GM21717 (cell line): ENCODE measurements at regions not wholly inside any gene's neighbourhood (a gene's known extent, or its start where the extent isn't known, plus 50 kb on each side); places are given as distances from the start of the nearest gene placed in this dataset.
A peak's percentile ranks its signal among the peaks of the same experiment; 100 is the strongest.

Experiments used
- ATAC-seq: cut with Tn5 transposase; IDR thresholded peaks from one replicate; pipeline ENCODE4 v1.9.1; 2021; ENCODE audit warnings: mild to moderate bottlenecking, moderate library complexity; ENCODE audit not compliant: unreplicated experiment

DNA sequence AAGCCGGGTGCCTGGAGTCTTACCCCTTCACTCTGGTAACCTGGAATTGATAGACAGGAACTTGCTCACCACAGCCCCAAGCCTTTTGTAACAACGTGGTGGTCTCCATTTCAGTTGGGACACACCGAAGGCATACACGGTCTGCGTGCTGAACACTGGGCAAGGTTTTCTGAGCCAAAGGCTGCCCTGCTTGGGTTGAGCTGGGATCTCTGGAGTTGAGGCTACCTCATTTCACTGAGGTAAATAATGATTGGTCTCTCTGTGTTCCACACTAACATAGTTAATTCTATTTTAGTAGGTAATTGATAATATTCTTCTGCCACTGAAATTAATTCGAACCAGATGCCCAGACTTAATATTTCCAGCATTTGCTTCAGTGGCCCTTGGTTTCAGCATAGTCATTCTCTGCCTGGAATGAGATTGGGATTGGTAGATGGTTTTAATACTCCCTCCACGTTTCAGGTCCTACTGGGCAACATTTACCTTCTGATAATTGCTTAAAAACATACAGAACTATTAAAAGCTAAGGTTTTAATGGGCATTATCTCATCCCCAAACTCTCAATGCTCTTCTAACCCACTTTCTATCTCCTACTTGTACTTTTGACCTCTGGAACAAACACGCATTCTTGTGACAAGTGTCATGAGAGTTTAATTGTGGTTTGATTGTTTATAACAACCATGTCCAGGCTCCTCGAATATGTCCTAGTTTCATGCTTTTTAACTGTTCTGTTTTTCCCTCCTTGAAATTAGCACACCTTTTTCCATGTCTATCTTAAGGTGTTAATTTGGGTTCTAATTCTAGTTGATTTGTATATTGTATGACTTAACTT lies 202.3 kb upstream of the KLF6 start:
- ATAC-seq, result no peak

DNA sequence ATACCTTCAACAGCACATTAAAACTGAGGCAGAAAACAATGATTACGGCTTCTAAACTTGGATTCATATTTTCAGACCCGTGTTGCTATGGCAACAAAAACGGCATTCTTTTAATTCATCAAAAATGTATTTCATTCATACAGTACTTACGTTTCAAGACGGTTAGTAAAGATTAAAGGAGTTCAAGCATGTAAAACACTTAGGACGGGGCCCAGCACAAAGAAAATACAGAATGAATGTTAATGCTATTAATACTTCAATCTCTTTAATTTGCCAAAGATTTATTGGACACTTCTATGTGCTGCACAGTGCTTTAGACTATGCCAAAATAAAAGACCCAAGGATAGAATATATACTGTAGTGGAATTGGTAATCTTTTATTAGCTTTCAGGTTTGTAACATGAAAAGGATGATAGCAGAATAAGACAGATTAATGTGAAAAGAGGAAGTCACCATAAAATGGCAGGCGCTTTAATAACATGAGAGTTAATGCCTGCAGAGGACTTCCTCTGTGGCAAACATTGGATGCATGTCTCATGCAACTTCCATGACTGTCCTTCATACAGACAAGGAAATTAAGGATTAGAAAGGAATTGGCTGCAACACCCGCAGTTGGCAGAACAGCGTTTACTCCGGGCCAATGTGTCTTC lies 201.6 kb upstream of the KLF6 start:
- no peak for ATAC-seq

DNA sequence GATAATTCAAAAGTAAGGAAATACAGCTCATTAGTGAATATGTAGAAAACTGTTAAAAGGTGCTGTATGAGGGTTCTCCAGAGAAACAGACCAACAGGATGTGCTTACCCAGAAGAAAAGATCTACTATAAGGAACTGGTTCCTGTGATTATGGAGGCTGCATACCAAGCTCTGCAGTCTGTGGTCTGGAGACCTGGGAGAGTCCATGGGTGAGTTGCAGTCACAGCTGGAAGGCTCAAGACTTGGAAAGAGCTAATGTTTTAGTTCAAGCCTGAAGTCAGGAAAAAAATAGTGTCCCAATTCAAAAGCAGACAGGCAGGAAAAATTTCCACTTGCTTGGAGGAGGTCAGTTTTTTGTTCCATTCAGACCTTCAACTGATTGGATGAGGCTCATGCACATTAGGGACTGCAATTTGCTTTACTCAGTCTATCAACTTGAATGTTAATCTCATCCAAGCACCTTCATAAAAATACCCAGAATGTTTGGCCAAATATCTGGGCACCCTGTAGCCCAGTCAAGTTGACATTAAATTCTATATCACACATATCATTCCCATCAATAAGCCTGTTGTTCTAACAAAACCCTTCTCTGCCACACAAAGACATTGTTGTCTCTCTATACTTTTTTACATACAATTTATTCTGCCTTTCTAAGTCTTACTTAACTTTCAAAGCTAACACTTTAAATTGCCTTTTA lies 197.9 kb upstream of the KLF6 start:
- no peak for ATAC-seq

DNA sequence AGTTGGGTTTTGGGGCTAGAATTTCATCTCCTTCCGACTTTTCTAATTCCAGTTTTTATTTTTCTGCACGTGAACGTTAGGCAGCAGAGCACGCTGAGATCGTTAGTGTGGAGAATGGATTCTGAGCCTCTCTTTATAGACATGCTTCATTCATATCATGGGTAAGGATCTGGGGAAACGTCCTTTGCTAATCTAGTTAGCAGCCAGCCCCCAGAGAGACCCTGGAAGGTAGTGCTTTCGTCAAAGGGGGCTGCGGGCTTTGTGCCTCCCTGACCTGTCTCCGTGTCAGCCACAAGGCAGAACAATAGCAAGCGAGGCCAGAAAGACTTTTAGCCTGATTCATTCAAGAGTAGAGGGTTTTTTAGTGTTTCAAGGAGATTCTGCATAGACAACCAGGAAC lies 196.3 kb upstream of the KLF6 start:
- no peak for ATAC-seq

DNA sequence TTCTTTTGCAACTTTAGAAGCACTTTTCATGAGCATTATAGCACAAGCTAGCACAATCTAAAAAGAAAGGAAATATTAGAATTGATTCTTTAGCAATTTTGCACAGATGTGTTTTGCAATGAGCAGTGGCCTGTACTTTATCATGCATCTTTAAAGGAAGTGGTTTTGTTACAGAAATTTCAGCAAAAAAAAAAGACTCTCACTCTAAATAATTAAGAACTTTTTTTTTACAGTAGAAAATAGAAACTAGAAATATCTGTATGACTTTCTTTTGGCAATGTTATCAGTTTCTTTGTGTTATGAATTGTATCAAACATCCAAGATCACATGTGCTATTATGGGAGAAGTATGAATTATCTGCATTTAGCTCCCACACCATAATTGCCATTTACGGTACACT lies 195.7 kb upstream of the KLF6 start:
- ATAC-seq, result no peak

DNA sequence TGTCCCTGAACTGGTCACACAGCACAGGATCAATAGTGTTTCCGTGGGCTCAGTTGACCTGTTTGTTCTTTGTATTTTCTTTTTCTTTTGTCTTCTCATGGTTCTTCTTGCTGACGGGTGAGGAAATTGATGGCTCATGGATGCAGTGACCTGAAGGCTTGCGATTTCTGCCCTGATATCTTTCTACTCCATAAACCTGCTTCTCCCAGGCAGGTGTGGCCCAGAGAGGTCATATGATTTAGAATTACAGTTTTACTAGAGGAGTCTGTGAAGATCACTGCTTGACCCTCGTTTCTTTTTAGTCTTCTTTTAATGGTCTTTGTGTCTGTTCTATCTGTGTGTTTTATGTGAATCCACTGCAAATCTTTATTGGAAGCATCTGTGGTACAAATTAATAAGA lies 195.1 kb upstream of the KLF6 start:
- ATAC-seq, result no peak

DNA sequence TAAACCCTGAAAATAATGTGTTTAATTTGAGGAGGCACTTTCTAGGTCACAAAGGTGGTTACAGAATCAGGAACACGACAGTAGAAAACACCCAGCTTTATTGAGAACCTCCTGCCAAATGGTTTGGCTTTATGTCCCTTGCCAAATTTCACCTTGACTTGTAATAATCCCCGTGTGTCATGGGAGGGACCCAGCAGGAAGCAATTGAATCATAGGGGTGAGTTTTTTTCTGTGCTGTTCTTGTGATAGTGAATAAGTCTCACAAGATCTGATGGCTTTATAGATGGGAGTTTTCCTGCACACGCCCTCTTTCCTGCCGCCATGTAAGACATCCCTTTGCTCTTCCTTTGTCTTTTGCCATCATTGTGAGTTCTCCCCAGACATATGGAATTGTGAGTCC lies 193.8 kb upstream of the KLF6 start:
- ATAC-seq, result no peak

DNA sequence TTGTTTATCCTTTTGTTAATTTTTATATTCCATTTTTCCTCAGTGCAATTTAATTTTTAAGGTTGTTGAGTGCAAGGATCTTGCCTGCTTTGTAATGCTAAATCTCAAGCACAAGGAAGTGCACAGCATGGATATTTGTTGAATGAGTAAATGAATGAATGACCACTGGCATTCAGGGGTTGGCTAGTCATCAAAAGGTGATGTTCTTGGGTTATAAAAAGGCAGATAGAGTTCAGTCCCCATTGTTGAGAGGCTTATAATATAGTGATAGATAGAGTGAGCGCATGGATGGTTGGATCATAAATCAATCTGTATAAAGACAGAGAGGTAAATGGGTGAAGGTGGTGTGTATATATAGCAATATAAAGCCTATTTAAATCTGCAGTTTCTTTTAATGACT lies 193.2 kb upstream of the KLF6 start:
- ATAC-seq, result no peak

DNA sequence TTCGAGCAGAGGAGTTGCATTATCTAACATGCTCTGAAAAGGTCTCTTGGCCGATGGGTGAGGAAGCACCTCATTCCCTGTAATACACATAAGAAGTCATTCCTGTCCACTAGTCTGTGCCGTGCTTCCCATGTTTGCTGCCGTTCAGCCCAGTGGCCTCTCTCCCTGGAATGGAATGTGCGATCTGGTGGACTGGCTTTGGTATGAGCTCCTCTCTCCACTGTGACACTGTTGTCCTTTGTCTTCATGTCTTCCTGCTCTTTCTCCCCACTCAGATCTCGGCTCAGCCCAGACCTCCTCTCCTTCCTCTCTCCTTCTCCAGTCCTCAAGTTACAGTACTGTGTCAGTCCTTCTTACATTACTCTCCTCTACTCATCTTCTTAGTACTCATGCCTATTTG lies 192.8 kb upstream of the KLF6 start:
- ATAC-seq, result no peak

DNA sequence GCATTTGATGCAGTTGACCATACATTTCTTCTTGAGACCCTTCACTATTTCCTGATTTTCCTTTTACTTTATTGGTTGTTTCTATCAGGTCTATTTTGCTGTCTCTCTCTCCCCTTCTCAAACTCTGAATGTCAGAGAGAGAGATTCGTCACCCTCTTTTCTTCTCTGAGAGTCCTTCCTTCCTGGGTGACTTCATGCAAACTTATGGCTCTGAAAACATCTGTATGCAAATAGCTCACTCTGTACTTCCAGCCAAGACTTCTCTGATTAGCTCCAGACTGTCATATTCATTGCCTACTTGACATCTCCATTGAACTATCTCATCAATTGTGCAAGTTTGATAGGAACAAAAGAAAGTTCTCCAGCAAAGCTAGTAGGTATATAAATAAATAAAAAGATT lies 191.7 kb upstream of the KLF6 start:
- ATAC-seq, result peak; percentile 55

DNA sequence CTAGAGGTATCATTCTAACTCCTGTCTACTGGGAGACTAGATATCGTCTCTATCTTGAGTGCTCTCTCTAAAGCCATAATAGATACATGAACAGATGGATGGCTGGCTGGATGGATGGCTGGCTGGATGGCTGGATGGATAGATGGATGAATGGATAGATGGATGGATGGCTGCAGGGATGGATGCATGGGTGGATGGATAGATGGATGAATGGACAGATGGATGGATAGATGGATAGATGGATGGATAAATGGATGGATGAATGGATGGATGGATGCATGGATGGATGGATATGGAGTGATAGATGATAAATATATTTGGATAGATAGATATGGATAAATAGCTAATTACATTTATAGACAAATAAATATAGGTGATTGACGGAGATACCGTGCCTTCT lies 191.2 kb upstream of the KLF6 start:
- no peak for ATAC-seq

DNA sequence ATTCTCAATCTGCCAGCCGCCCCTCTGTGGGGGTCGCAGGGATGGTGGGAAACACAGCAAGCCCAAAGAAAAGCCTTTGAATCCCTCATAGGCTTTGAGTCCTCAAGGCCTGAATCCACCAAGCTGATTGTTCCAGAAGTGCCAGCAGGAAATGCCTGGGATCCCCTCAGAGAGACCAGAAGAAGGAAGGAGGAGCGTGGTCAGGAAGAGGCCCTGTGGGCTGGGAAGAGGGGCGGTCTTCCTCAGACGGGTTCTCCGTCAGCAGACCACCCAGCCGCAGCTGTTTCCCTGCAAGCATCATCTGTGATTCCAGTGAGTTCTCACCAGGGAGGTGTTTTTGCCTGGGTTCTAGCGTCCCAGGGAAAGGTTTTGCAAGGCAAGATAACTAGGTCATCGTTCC lies 190.0 kb upstream of the KLF6 start:
- ATAC-seq, result no peak

DNA sequence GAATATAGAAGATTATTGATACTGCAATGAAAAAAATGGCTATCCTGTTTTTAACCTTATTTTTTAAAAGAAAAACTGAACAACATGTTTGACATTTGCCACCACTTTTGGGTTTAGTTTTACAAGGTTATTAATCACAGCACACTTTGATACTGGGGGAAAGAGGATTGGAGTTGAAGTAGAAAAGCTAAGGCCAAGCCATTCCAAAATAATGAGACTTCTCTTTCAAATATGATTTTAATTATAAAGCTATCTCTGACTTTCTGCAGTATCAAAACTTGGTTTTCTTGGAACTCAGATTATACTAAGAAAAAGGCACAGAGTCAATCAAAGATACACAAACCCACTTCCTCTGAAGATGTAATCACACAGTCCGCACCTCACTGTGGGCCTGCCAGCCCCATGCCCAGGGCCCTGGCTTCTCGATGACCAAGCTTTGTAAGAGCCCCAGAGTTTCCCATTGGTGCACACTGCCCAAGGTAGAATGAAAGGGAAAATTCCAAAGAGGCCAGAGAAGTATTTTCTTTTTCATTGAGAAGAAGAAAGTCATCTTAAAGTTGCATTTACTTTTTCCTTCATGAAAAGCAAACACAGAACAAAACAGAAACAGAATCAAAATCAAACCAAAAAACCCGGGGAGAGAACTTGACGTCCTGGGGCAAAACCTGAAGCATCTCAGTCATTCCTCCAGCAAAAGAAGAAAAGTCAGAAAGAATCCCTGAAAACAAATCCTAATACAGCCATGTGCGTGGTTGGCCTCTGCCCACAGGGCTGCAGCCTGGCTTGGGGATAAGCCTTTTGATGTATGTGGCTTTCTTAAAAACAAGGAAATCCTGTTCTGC lies 187.7 kb upstream of the KLF6 start:
- no peak for ATAC-seq

DNA sequence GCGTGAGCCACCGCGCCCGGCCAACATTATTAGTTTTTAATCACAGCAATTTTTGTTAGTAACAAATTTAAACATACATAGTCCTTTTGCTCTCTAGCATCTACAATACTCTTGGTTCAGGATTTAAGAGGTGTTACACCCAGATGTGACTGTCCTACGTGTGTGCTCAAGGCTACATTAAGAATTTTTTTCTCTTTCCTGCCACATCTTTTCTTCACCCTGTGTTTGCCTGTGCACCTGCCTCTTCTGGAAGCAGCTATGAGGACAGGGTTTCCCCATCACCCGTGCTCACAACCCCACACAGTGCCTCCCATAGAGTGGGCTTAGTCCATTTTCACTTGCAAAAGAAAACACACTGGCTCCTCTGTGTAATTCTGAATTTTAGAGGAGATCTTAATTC lies 186.7 kb upstream of the KLF6 start:
- no peak for ATAC-seq

DNA sequence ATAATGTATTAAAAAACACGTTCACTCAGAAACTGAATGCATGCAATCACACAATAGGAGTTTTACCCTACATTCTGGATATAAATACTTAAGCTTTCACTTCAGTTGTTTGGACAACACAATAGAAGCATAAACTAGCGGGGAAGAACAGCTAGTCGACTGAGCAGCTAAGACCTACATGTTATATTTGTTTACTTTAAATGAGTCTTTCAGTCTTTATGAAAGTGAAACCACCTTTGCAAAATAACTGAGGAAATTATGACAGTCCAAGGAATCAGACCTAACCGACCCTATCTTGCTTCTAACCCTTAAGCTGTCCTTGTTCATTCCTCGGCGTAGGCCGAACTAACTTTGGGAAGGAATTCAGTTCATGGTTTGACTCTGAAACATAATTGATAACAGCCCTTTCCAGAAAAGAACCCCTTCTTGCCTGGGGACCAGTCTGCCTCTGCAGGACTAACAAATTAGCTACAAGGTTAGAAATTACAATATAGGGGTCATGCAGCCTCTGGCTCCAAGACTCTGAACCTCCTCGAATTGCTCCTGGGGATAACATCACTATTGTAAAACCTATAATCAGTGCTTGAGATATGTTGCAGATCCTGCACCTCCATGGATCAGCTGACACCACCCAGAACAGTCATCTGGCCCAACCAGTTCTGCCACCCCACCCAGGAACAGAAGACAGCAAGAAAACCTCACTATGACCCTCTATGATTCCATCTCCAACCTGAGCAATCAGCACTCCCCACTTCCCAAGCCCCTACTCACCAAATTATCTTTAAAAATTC lies 185.1 kb upstream of the KLF6 start:
- no peak for ATAC-seq

DNA sequence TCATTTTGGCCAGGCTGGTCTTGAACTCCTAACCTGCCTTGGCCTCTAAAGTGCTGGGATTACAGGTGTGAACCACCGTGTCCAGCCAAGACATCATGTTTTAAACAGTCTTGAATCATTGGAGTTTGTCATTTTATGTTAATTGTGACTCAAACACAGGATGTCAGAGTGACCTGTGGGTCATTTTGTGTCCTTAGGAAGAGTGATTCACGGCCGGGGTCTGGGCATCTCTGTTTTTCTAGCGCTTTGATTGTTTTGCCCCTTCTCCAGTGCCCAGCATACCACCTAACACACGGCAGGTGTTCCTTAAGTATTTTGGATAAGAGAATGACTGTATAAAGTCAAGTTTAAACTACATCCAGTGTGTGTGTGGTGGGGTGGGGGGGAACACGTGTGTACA lies 183.7 kb upstream of the KLF6 start:
- no peak for ATAC-seq

DNA sequence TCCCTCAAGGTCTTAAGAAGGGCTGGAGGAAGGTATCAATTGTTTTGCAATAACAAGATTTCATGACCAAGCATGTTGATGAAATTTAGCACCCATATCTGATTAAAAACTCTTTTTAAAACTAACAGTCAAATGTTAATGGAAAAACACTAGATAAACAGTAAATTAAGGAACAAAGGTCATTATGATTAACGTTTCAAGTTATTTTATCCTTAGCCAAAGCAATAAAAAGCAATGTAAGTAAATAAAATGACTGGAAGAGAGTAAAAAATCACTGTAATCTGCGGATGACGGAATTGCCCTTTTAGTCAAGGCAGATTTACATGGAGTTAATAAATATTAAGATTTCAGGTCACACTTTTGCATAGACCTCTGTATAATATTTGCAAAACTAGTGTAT lies 179.5 kb upstream of the KLF6 start:
- ATAC-seq, result no peak

DNA sequence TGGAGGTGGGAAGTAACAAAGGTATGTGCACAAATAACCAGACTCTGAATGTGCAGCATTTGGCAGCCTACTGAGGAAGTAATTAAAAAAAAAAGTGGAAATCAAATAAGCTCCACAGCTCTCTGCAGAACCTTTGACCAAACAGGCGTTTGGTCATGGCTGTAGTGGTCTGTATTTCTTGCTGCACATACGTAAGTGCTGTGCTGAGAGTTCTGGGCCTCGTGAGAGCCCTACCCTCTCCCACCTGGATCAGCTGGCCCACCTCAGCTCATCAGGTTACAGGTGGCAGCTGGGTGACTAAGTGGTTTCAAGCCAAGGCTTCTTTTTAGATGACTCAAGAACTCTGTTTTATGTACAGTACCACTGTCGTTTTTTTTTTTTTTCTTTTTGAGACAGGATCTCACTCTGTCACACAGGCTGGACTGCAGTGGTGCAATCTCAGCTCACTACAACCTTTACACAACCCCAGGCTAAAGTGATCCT lies 178.2 kb upstream of the KLF6 start:
- no peak for ATAC-seq

DNA sequence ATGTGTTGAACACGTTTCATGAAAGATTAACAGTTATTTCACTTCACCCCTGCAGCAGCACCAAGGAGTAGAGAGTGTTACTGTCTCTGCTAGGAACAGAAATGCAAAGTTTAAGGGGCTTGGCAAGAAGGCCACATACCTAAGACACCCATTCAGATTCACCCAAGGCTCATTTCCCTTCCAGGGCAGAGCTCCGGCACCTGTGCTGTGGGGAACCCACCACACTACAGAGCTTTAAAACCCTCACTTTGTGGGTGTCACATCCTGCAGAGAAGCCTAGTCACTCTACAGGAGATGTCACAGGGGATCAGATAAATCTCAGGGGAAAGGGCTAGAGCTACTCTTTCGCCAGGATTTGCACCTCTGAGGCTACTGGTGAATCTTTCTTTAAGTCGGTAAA lies 176.1 kb upstream of the KLF6 start:
- no peak for ATAC-seq

DNA sequence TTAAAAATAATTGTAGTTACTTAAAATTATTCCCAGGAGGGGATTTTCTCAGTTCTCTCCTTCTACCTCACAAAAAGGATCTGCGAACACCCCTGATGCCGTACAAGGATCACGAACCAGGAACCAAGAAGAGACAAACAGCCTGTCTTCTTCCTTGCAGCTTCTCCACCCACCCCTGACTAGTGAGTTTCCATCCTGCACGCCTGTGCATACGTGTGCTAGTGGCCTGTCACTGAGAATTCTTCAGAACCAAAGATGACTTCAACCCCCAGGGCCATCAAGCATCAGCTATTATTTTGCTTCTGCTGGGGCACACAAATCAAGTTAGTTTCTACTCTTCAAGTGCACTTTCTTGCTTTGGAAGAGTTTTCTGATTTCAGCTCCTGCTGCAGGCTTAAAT lies 175.5 kb upstream of the KLF6 start:
- ATAC-seq, result no peak
